GM12874 (cell line): ENCODE measurements at regions not wholly inside any gene's neighbourhood (a gene's known extent, or its start where the extent isn't known, plus 50 kb on each side); places are given as distances from the start of the nearest gene placed in this dataset.

Source experiments
- CTCF ChIP-seq: IDR thresholded peaks from 2 replicates; pipeline ENCODE4 v1.5.1; 2011; ENCODE audit warnings: low read depth, mild to moderate bottlenecking, control low read depth, low read length, moderate library complexity; ENCODE audit not compliant: insufficient read depth

GRCh38 chr18:38944446-38945024 is 1378.9 kb upstream of the CELF4 start:
- TF ChIP-seq CTCF: no peak

DNA sequence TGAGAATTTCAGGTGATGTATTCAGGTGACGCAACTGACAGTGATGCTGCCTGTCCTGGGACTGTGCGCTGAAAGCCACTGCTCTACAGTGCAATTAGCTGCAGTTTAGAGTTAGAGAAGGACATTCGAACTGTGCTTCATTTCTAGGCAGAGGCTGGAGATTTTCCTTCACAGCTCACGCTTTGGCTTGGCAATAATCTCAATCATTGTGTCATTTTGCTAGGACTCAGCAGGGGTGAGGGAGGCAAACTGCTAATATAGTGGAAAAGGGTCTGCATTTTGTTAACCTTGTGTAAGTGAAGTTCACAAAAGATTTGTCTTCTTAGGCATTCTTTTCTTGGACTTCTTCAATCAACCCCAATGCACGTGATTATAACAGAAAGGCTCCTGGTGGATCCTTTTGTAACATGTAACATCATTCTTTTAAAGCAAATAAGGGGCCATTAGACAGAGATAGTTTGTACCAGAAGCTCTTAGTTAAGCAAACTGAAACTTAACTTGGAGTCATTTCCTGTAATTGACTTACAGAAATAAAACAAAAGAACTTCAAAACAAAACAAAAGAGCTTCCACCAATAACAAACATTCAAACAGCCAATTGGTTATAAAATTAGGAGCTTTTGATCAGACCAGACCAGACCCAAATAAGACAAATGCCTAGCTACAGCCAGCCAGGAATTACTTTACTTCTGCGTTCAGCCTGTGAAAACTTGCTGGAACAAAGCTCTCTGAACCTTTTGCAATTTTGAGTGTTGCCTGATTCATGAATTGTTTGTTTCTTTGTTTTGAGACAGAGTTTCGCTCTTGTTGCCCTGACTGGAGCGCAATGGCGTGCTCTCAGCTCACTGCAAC is 1376.3 kb upstream of the CELF4 start:
- TF ChIP-seq CTCF: no peak

DNA sequence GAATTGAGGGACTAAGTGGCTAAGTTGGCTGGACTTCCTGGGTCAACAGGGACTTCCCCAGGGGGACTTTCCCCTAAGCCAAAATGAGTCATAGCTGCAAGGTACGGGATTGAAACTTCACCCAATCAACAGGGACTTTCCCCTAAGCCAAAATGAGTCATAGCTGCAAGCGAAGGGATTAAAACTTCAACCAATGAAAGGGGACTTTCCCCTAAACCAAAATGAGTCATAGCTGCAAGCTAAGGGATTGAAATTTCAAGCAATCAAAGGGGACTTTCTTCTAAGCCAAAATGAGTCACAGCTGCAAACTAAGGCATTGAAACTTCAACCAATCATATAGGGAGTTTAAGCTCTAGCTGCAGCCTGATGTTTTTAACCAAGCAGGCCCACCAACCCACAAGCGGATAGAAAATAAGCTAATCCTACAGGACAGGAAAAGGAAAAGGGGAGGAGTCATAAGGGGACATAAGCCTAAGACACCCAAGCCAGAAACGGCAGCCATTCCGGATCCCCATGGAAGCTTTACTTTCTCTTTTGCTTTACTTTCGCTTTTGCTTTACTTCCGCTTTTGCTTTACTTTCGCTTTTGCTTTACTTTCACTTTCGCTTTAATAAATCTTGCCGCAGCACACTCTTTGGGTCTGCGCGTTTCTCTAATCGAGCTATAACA is 1375.4 kb upstream of the CELF4 start:
- TF ChIP-seq CTCF: no peak

DNA sequence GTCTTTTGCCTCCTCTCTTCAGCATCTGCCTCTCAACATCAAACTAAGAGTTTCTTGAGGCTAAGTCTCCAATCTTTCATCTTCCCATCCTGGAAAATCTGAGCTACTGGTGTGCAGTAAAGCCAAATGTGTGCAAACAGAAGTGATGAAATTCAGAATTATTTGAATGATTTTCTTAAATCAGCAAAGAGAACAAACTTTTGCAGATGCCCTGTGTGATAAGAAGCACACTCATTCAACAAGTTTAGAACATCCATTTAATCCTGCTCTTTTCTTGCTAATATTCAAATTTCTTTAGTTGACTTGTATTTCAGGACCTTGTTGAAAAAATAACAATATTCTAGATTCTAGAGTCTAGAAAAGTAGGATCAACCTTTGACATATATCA is 1374.9 kb upstream of the CELF4 start:
- no peak for TF ChIP-seq CTCF

DNA sequence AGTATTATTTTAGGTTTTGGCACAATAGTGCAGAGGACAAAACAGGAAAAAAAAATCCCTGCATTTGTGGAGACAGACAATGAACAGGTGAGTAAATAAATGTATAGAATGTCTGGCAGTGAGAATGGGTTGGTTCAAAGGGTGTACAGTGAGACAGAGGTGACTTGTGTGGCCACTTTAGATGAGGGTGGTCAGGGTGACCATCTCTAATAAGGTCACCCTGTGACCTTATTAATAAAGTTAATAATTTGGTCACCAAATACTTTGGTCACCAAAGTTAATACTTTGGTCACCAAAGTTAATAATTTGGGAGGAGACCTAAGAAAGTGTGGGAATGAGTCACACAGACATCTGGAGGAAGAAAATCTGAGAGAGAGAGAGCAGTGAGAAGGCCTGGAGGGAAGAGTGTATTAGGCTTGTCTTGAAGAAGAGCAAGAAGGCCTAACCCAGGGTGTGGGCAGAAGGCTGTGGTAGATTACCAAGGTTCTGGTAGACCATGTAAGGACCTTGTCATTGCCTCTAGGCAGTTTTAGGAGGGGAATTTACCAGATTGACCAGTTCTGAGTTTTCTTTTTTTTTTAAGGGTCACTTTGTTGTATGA is 1368.4 kb upstream of the CELF4 start:
- no peak for TF ChIP-seq CTCF

DNA sequence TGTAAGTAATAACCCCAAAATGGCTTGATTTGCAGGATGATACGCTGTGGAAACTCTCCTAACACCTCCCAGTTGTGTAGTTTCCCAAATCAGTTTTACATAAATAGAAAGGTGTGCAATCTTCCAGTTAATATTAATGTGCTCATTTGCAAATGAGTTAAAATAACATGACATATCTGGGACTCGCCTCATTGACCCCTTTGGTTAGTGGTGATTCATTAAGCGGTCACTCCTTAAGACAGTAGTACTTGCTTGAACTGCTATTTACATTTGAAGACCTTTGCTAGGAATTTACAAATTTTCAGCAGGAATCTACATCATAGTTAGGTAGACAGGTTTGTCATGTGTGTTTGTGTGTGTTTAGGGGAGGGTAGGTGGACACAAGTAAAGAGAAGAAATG is 1367.7 kb upstream of the CELF4 start:
- no peak for TF ChIP-seq CTCF

- TF ChIP-seq CTCF: no peak
These were observed 1367.2 kb upstream of the CELF4 start for GRCh38 chr18:38932752-38933151.
